ENCODE measurements at regions not wholly inside any gene's neighbourhood (a gene's known extent, or its start where the extent isn't known, plus 50 kb on each side); places are given as distances from the start of the nearest gene placed in this dataset.

DNA sequence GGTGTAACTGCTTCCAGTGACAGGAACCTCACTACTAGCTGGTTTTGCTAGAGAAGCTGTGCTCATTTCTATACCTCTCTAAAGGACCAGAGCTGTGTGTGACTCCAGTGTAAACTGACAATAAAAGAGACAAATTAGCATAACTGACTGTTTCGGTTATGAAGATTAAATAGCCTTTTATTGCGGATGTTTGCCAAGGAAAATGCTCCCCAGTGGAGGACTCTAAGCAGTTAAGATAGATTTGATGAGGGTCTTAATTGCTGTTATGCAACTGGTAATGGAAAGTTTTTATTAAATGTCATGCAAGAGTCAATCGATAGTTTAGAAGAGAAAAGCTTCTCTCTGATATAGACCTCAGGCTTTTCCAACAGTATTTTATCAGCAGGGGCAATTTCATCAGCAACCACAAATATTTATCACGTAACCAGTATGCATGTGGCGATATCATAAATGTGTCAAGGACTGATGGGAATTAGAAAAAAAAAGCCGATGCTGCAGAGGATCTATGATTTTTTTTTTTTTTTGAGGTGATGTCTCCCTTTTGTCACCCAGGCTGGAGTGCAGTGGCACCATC is 275.2 kb upstream of the DMAC1 start:
- no peak for DNase-seq

DNA sequence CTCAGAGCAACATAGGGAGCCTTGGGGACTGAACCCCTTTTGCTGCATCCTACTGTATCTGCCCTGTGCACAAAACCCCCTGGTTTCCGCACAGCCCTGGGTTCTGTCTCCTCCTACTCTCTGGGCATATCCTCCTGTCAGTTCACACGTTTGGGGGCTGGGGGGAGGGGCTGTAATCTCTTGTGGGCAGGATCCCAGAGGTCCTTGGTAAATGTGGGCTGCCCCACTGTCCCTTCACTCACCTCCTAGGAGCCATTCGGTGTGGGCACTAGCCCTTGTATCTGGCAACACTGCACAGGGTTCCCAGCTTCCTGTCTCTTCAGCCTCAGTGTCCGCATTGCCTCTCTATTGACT is 271.8 kb upstream of the DMAC1 start:
- DNase-seq, result no peak

DNA sequence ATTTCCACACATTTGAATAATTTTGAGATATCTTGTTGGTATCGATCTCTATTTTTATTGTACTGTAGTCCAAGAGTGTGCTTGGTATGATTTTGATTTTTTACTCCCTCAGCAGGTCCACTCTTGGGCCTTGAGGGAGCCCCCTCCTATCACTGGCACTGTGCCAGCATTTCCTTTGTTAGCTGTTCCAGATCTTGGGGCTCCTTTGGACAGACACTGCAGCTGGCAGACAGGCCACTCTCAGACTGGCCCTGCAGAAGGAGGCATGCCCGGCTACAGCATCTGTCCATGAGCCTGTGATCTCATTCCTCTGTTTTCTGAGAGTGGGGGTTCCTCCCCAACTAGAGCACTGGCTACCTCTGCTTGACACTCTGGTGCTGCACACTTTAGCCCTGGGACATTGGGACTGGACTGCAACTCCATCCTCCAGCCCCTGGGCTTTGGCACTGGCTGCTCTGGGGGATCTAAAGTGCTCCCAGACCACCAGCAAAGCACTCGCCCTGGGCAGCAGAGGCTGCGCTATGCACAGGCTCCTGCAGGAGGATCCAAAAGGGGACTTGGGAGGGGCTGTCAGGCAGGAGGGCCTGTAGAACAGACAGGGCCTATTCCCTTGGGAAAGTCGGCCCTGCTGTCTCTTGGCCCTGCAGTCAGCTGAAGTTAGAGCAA is 271.3 kb upstream of the DMAC1 start:
- no peak for DNase-seq

DNA sequence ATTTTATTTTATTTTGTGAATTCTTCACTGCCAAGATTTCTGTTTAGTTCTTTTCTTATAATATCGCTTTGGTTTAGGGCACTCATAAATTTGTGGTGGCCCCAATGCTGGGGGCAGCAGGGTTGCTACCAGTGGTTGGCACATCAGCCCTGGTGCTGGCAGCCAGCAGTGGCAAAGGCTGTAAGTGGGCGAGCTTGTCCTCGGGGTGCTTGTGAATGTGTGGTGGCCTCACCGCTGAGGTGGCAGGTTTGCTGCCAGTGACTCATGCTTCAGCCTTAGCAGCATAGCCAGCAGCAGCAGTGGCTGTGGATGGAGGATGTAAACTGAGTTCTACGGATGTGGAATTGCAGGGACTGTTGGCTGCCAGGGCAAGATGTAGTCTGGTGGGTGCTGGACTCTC is 262.9 kb upstream of the DMAC1 start:
- DNase-seq, result no peak

DNA sequence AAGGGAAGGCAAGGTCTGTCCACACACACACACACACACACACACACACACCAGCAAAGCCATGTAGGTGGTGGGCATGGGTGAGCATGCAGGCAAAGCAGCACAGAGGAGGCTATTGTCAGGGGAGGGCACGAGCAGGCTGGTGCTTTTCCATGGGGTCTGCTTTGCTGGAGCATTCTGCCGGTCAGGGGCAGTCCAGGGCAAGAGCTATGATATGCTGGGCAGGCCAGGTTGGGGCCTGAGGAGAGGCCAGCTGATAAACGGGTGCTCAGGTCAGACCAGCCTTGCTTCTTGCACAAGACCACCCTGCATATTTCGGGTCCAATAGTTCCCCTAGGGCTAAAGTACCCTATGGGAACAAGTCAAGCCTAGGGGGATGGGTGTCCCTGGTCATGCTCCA is 253.9 kb upstream of the DMAC1 start:
- no peak for DNase-seq

DNA sequence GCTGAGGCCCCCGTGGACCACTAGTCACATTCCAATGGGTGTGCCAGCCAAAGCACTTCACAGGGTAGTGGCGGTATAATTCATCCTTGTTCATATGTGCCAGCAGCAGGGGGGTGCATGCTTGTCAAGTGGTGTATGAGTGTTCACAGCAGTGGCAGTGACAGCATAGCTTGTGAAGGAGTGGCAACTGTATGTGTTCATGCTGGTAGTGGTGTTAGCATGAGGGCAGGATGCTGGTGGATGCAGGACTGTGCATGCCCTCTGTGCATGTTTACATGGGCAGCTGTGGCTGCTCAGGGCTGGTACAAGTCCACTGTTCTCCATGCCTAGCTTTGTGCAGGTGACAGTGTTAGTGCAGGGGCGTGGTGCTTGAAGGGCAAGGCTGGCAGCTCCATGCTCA is 253.4 kb upstream of the DMAC1 start:
- DNase-seq, result no peak

DNA sequence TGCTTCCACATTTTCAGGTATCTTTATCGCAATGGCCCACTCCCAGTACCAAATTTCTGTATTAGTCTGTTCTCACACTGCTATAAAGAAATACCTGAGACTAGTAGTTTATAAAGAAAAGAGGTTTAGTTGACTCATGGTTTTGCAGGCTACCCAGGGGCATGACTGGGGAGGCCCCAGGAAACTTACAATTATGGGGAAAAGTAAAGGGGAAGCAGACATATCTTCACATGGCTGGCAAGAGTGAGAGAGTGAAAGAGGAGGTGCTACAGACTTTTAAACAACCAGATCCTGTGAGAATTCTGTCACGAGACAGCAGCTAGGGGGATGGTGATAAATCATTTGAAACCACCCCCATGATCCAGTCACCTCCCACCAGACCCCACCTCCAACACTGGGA is 238.2 kb upstream of the DMAC1 start:
- no peak for DNase-seq

DNA sequence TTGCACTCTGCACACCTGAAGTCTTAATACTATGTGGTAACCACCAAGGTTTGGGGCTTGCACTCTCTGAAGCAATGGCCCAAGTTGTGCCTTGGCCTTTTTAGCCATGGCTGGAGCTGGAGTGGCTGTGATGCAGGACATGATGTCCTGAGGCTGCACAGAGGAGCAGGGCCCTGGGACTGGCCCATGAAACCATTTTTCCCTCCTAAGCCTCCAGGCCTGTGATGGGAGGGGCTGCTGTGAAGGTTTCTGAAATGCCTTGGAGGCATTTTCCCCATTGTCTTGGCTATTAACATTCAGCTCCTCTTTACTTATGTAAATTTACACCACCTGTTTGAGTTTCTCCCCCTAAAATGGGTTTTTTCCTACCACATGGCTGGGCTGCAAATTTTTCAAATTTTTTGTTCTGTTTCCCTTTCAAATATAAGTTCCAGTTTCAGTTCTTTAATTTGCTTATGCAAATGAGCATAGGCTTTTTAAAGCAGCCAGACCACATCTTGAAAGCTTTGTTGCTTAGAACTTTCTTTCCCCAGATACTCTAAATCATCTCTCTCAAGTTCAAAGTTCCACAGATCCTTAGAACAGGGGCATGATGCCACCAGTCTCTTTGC is 237.4 kb upstream of the DMAC1 start:
- DNase-seq, result no peak

DNA sequence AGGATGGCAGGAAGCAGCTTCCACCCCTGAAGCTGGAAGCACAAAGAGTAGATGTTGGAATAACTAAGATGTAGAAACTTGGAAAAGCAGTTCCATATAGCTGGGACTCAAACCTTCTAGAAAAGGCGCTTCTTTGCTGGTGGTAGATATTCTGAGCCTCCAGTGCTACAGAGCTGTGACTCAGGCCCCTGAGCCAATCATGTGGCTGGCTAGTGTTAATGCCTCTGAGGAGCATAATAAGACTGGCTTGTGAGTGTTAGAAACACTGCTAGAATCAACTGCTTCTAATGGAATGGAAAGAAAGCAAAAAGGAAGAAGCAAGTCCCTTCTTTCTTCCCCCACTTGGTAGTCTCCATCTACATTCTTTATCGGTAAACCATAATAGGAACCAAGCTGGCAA is 234.2 kb upstream of the DMAC1 start:
- no peak for DNase-seq

DNA sequence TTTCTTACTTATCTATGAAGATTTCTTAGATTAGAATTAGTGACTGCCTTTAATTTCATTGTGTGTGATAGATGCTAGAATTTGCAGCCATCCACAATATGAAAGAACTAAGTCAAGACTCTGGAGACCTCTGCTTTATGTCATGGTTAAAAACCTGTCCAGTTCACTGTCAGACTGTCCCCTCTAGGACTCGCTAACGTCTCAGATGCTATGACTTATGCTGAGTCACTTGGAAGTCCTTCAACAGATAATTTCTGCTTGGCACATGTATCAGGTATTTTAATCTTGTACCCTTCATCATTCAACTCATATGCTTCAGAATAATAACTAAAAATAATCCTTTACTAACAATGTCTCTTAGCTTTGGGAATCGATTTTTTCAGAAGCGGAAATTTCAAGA is 230.5 kb upstream of the DMAC1 start:
- no peak for DNase-seq

DNA sequence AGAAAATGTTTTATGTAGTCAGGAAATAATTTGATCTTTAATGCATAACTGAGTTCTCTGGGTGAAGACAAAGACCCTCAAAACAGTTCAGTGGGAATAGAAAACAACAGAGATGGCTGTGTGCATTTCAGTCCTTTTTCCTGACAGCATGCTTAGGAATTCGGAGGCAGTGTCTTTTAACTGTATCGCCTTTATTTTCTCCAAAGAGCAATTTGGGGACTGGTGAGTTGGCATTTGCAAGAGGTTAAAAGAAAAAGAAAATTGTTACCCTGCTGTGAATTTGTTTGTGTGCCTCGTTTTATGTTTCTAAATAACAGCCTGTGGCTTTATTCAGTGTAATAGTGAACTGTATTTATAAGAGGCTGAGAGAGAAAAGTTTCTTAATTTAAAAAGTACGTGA is 227.8 kb upstream of the DMAC1 start:
- no peak for DNase-seq

DNA sequence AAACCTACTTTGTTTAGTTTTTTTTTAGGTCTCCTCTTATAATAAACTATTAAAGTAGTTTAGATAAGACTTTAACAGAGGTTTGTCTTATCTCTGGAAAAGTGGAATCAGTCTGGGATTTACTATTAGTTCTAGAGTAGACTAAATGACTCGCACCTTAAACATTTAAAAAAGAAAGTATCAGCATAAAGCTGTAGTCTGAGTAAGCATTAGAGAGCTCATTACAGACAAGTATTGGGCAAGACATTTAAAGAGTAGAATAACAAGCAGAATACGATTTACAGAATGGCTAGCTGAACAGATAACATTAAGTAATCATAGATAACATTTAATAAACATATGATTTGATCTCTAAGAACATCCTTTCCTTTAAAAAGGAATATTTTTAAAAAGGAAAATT is 226.0 kb upstream of the DMAC1 start:
- no peak for DNase-seq

DNA sequence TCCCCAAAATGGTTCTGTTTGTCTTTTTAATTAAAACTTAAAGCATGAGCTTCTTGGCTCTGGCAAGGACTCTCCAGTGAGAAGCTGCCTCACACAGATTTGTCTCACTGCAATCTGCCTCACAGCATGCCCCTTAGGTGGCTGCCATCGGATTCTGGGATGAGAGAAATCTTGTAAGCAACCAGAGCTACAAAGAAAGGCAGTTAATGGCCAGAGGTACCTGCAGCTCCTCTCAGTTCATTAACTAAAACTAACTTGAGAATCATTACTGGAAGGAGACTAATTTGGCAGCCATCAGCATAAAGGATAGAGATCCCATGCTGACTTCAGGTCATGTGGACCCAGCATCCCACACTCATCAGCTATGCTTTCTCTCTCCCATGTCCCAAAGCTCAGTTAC is 220.6 kb upstream of the DMAC1 start:
- DNase-seq, result no peak

DNA sequence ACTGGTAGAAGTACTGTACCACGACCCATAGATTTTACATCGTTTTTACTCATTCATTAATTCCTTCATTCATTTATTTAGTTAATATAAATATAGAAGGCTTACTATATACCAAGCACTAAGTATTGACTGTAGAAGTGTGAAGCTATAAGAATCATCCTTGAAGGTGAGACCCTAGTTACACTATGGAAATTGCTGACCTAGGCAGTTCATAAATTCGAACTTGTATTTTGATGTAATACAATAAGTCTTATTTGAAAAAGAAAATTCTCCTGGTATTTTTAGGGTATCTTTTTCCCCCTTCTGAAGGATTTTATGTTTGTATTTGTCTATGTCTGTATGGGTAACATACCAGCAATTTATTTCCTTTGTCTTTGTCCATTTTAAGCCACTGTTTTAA is 220.1 kb upstream of the DMAC1 start:
- no peak for DNase-seq

DNA sequence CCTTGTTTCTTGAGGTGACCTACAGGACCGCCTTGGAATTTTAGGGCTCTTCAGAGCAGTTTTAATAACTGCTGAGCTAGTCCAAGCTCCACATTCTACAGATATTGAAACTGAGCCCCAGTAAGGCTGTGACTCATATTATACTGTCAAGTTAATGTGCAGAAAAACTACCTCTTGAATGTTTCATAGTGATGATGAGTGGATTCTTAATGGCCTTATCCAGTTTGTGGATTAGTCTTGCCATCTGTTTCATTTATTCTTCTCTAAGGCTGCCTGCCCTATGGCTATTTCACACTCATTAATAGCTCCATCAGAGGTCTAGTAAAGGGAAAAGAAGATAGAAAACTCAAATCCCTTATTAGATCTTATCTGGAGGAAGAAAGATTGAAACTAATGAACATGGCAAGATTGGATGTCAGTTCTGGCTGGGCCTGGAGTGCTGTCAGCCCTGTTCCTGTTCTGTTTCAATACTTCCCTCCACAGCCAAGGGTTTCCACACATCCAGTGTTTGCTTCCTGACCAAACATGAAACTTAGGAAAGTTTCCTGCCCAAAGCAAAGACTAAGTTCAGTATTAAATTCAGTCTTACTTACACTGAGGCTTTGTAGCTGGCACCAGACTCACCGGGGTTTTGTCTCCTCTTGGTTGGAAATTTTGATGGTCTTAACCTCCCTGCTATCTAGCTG is 215.6 kb upstream of the DMAC1 start:
- DNase-seq, result no peak

DNA sequence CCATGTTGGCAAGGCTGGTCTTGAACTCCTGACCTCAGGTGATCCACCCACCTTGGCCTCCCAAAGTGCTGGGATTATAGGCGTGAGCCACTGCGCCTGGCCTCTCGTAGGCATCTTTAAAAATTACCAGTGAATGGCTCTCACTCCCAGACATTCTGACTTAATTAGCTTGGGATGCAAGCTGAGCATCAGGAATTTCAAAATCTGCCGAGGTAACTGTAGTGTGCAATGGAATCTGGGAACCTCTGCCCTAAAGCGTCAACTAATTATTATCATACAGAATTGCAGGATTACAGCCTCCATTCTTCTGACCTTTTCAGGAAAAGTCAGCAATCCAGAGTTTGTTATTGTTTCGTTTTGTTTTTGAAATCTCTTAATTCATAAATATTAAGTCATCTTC is 213.4 kb upstream of the DMAC1 start:
- DNase-seq, result no peak

DNA sequence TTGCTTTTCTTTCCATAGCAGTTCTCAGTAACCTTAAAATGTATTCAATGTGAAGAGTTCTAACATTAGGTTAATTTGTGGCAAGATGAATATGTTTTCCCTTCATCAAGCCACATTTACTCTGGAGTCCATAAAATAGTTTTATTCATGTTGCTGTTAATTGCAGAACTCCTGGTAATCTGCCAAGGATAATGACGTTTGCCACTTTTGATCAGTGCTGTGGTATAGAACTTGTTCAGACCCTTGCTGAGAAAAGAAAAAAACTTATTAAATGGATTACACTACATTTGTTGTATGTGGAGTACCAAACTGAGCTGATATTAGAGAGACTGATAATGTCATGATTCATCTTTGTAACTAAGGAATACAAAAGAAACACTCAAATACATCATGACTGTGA is 212.4 kb upstream of the DMAC1 start:
- no peak for DNase-seq

DNA sequence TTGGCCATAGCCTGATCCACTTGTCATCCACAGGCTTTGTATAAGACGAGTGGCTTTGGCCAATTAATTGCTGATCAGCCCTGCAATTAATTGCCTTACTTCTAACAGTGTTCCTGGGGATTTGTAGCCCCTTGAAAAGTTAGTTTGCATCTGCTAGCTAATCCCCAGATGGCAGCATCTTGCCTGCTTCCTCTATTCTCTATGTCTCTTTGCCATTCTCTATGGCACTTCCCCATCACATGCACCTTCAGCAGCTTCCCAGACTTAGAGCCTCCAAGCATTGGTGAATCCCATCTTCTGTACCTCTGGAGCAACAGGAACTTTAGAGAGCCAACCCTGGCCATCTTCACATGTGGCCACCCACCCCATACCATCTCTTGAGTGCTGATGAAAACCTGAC is 197.0 kb upstream of the DMAC1 start:
- no peak for DNase-seq

DNA sequence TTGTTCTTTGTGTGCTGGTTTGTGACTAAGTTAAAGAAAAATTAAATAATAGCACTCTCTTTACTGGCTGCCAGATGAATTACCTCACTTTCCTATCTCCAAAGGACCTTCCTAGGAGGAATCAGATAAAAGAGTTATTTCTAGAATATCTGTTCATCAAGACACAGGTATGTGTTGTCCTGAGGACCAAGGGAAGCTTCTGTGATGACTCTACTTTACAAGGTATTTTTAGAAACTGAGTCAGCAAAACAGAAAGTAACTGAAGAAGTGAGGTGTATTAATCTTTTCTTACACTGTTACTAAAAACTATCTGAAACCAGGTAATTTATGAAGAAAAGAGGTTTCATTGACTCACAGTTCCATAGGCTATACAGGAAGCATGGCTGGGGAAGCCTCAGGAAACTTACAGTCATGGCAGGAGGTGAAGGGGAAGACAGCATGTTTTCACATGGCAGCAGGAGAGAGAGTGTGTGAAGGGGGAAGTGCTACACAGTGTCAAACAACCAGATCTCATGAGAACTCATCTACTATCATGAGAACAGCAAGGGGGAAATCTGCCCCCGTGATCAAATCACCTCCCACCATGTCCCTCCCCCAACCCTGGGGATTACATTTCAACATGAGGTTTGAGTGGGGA is 189.2 kb upstream of the DMAC1 start:
- no peak for DNase-seq

DNA sequence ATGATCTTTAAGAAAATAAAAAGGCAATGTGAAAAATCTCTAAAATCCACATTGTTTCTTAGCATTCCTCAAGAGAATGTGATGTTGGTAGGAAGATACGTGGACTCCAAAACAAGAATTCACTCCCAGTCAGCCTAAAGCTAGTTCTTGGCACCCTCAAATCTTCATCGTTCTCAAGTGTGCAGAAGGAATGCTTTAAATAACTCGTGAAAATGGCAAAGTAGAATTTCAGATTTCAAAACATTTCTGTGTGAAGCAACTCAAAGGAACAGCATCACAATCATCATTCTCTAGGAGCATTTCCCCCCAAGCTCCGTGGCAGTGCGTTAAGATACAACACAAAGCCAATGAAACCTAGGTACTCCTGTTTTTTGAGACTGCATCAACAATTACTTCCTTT is 185.1 kb upstream of the DMAC1 start:
- DNase-seq, result no peak

DNA sequence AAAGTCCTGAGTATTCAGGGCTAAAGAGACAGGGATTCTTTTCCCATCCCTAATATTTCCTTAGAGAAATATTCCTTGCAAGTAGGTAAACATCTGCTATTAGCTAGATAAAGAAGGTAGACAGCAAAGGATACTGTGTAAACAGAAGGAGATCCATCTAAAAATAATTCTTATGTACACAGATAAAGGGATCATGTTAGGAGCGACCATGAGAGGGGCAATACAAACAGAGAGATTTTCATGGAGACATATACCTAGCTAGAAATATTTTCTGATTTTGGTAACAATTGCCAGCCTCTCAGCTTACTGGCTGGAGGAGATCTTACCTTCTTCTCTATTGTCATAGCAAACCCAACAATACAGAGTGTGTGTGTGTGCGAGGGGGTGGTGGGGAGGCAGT is 184.6 kb upstream of the DMAC1 start:
- DNase-seq, result no peak

DNA sequence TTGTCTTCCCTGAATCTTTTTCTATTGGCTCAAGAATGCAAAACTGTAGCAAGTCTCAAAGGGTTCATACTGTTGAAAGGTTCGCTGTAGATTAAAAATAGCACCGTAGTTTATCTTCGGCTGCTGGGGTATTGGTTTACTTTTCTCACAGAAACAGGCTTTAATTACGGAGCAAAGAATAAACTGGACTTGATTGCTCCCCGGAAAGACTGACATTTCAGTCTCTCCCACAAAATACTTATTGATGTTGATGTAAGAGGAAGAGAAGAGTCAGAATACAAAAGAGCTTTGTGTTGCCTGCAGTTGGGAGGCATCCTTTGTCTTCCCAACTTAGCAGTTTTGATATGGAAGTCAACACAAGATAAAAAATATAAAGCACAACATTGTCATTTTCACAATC is 183.9 kb upstream of the DMAC1 start:
- no peak for DNase-seq

DNA sequence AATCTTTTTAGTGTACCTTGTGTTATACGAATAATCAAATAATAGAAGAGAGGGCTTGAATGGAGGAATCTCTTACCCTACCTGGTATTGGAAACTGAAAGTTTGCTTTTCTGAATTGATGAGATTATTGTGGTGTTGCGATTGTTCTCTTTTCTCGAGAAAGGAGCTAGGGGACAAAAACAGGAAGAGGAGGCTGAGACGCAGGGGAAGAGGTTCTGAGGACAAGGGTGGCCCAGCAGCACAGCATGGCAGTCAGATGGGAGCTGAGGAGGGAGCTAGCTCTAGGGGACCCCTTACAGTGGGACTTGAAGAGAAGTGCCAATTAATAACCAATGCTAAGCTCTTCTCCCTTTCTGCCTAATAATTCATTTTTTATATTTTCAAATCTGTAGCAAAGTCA is 183.3 kb upstream of the DMAC1 start:
- DNase-seq, result peak; percentile 43 to 53

DNA sequence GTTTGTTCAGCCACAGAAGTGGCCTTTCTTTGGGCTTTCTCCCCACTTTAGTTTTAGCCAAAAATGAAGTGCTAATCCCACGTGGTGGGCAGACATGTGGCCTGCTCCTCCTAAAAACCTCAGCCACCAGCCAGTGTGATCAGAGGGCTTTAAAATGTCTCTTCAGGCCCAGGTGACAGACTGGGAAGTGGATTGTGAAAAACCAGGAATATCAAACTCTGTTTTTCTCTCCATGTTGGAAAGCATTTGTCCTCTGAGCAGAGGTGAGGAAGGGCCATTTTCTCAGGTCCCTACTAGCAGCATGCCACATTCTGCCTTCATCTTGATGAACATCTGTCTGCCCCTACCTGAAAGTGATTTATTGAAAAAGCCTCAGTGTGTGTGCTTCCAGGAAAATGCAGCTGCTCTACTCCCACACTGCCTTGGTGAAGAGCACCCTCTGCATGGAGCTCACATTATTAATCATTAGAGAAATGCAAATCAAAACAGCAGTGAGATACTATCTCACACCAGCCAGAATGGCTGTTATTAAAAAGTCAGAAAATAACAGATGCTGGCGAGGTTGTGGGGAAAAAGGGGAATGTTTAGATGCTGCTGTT is 181.2 kb upstream of the DMAC1 start:
- no peak for DNase-seq

All from CD4-positive, alpha-beta T cell treated with Interleukin-4 for 1 hour (primary cell).